ENCODE measurements at regions not wholly inside any gene's neighbourhood (a gene's known extent, or its start where the extent isn't known, plus 50 kb on each side); places are given as distances from the start of the nearest gene placed in this dataset.

DNA sequence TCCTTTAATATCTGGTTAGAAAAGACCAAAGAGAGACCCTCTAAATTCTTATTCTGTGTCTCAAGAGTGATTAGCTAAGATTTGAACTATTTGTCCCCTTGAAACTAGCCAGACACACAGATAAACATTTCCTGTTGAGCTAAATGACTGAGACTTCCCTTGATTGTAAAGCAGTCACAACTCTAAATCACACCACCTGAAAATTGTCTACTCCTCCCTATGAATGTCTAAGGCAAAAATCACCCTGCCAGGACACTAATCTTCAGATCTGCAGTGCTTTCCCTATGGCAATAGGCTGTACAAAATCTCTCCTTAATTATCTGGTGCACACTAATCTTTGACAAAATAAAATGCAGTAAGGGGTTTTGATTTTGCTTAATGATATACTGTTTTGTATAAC lies 200.5 kb upstream of the GULP1 start:
- DNase-seq (no peak), ATAC-seq (no peak)
- Histone ChIP-seq H3K27ac (no peak overlapping the region), H3K4me1 (no peaks in the 10 kb centered on the region), H3K27me3 (no peaks in the 10 kb centered on the region), H3K9me3 (no peaks in the 10 kb centered on the region), H3K4me3 (no peak overlapping the region), H3K36me3 (replicated peaks in 1 of 2; ENCODE audit: insufficient read depth in 1 of 2, low read depth in 2 of 2) (no peaks in the 10 kb centered on the region)
- TF ChIP-seq POLR2A (IDR thresholded peaks at IDR 0.05), result no peak
- TF ChIP-seq, protein P1, sequence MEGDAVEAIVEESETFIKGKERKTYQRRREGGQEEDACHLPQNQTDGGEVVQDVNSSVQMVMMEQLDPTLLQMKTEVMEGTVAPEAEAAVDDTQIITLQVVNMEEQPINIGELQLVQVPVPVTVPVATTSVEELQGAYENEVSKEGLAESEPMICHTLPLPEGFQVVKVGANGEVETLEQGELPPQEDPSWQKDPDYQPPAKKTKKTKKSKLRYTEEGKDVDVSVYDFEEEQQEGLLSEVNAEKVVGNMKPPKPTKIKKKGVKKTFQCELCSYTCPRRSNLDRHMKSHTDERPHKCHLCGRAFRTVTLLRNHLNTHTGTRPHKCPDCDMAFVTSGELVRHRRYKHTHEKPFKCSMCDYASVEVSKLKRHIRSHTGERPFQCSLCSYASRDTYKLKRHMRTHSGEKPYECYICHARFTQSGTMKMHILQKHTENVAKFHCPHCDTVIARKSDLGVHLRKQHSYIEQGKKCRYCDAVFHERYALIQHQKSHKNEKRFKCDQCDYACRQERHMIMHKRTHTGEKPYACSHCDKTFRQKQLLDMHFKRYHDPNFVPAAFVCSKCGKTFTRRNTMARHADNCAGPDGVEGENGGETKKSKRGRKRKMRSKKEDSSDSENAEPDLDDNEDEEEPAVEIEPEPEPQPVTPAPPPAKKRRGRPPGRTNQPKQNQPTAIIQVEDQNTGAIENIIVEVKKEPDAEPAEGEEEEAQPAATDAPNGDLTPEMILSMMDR (IDR thresholded peaks at IDR 0.05), result no peak
- intact Hi-C loops (cut with DNase I), result no loop called here

DNA sequence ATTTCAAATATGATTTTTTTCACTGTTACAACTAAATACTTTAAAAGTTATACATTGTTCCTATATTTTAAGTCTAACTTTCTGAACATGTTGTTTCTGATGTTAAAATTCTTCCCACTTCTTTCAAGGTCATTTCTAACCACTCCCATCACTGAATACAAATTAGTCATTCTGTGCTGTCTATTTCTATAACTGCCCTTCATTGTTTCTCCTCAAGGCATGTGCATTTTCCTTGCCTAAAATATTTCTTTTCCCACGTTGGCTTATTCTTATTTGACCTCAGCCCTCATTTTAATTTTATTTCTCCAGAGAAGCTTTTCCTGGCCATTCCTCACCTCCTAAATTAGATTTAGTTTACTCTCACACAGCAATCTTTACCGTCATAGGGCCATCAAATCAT lies 198.9 kb upstream of the GULP1 start:
- WGBS, 2 donors, result 67 to 80% methylated on average over 2 of the region's 2 CpGs
- H3K4me1 ChIP-seq, result no peaks in the 10 kb centered on the region
- DNase-seq (no peak), ATAC-seq (no peak)
- no peak overlapping the region for H3K27ac ChIP-seq
- H3K4me3 ChIP-seq, result no peak overlapping the region
- intact Hi-C loops (cut with DNase I), result no loop called here
- TF ChIP-seq POLR2A (IDR thresholded peaks at IDR 0.05), result no peak
- TF ChIP-seq, protein P1 (IDR thresholded peaks at IDR 0.05), result no peak
- H3K9me3 ChIP-seq, result no peaks in the 10 kb centered on the region
- no peaks in the 10 kb centered on the region for H3K36me3 ChIP-seq (replicated peaks in 1 of 2; ENCODE audit: insufficient read depth in 1 of 2, low read depth in 2 of 2)
- no peaks in the 10 kb centered on the region for H3K27me3 ChIP-seq

DNA sequence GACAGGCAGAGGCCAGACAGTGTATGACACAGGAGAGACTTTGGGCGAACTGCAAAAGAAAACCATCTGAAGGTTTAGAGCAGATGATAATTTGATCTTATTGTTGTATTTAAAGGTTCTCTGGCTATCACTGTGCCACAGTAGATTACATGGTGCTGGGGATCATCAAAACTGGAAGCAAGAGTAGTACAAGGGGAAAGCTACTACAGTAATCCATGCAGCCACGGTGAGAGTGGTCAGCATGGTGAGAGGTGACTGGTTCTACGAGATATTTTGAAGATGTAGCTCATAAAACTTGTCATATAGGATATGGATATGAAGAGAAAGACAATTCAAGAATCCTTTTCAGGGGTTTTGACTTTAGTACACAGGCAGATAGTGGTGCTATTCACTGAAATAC lies 194.8 kb upstream of the GULP1 start:
- intact Hi-C loops (cut with DNase I), result no loop called here
- Histone ChIP-seq H3K27ac (no peak overlapping the region), H3K4me3 (no peak overlapping the region), H3K36me3 (replicated peaks in 1 of 2; ENCODE audit: insufficient read depth in 1 of 2, low read depth in 2 of 2) (no peaks in the 10 kb centered on the region), H3K27me3 (no peaks in the 10 kb centered on the region), H3K4me1 (no peaks in the 10 kb centered on the region), H3K9me3 (no peaks in the 10 kb centered on the region)
- TF ChIP-seq POLR2A (IDR thresholded peaks at IDR 0.05), result no peak
- TF ChIP-seq, protein P1 (IDR thresholded peaks at IDR 0.05), result no peak
- WGBS, 2 donors, result 78 to 97% methylated on average over 3 of the region's 3 CpGs
- ATAC-seq (no peak), DNase-seq (no peak)

DNA sequence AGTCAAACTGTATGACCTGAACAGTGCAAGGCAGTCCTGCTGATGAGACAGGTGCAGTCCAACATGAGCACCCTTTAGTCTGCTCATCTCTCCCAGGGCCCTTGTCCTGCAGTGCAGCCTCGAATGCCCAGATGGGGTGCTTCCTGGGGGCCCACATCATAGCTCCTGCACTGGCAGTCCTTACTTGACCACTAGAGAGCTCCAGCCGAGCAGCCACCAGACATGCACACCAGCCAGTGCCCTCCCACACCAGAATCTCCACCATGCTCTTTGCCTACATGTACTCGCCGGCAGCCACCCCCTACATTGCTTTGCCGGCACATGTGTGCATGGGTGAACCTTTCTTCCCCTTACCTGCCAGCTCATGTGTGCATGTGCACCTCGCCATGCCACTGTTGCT lies 188.8 kb upstream of the GULP1 start:
- no peak for TF ChIP-seq POLR2A (IDR thresholded peaks at IDR 0.05)
- TF ChIP-seq, protein P1 (IDR thresholded peaks at IDR 0.05), result no peak
- Histone ChIP-seq H3K4me1 (no peaks in the 10 kb centered on the region), H3K9me3 (no peaks in the 10 kb centered on the region), H3K27me3 (no peaks in the 10 kb centered on the region), H3K36me3 (replicated peaks in 1 of 2; ENCODE audit: insufficient read depth in 1 of 2, low read depth in 2 of 2) (no peaks in the 10 kb centered on the region), H3K27ac (no peak overlapping the region), H3K4me3 (no peak overlapping the region)
- ATAC-seq, result no peak
- intact Hi-C loops (cut with DNase I), result no loop called here
- DNase-seq, result no peak
- WGBS, 2 donors, result 78 to 88% methylated on average over 6 of the region's 6 CpGs

DNA sequence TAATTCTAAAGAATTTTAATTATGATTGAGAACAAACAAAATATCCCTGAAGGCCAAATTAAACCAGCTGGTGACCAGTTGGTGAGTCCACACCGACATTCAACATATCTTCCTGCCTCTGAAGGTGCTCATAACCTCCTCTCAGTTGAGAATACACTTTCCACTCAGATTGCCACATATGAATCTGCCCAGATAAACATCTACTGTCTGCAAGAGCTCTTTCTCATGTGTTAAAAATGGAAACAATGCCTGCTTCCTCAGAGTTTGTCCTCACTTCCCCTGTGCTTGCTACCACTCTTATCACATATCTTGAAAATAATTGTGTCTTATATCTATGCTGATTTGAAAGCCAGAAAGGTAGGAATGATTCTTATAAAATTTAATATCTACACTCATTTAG lies 177.7 kb upstream of the GULP1 start:
- 25 to 46% methylated on average over 1 of the region's 1 CpG for WGBS, 2 donors
- intact Hi-C loops (cut with DNase I), result no loop called here
- ATAC-seq, result no peak

More for the DNA sequence above, 177.7 kb upstream of the GULP1 start:
- Histone ChIP-seq H3K27ac (no peak overlapping the region), H3K36me3 (replicated peaks in 1 of 2; ENCODE audit: insufficient read depth in 1 of 2, low read depth in 2 of 2) (no peaks in the 10 kb centered on the region), H3K27me3 (no peaks in the 10 kb centered on the region), H3K4me3 (no peak overlapping the region), H3K9me3 (no peaks in the 10 kb centered on the region), H3K4me1 (no peaks in the 10 kb centered on the region)
- DNase-seq, result no peak
- TF ChIP-seq, protein P1 (IDR thresholded peaks at IDR 0.05), result no peak
- TF ChIP-seq POLR2A (IDR thresholded peaks at IDR 0.05), result no peak

Measured in body of pancreas (tissue), 4 donors.